Esophagus (tissue), 2 donors: ENCODE measurements at regions not wholly inside any gene's neighbourhood (a gene's known extent, or its start where the extent isn't known, plus 50 kb on each side); places are given as distances from the start of the nearest gene placed in this dataset.

ENCODE experiments used
- H3K27ac ChIP-seq, 2 donors: one replicate each; pipeline ENCODE4 v1.5.1; 2013; ENCODE audit warnings: low read depth in 2 of 2, mild to moderate bottlenecking in 2 of 2, inconsistent platforms in 1 of 2, low read length in 1 of 2, moderate library complexity in 1 of 2
- H3K27me3 ChIP-seq, 2 donors: one replicate each; pipeline ENCODE4 v1.6.1; 2013; ENCODE audit warnings: low read length in 2 of 2, control low read depth in 1 of 2, mild to moderate bottlenecking in 1 of 2; ENCODE audit not compliant: insufficient read depth in 2 of 2, control insufficient read depth in 1 of 2
- H3K36me3 ChIP-seq, 2 donors: one replicate each; pipeline ENCODE4 v1.6.1; 2013; ENCODE audit warnings: low read length in 1 of 2; ENCODE audit not compliant: control insufficient read depth in 2 of 2, insufficient read depth in 2 of 2
- H3K4me1 ChIP-seq, 2 donors: one replicate each; pipeline ENCODE4 v1.6.1; 2013; ENCODE audit warnings: low read length in 1 of 2; ENCODE audit not compliant: control insufficient read depth in 2 of 2, insufficient read depth in 2 of 2
- H3K4me3 ChIP-seq, 2 donors: one replicate each; pipeline ENCODE4 v1.5.1; 2013; ENCODE audit warnings: low read length in 2 of 2, mild to moderate bottlenecking in 2 of 2, low read depth in 1 of 2, moderate library complexity in 1 of 2
- H3K9me3 ChIP-seq, 2 donors: one replicate each; pipeline ENCODE4 v1.6.1; 2013; ENCODE audit warnings: mild to moderate bottlenecking in 2 of 2, low read depth in 1 of 2, low read length in 1 of 2, moderate library complexity in 1 of 2; ENCODE audit not compliant: control insufficient read depth in 2 of 2, insufficient read depth in 1 of 2
- WGBS, 2 donors: extraction: QIAGEN DNeasy Blood & Tissue Kit; methylation state at CpG; one replicate each; pipeline ENCODE4 v1.1.7; 2013; 5-methylcytosine and 5-hydroxymethylcytosine counted together
- donor health status: healthy with polysubstance abuse.
- donor health status: Bipolar disorder and iron deficiency.

DNA sequence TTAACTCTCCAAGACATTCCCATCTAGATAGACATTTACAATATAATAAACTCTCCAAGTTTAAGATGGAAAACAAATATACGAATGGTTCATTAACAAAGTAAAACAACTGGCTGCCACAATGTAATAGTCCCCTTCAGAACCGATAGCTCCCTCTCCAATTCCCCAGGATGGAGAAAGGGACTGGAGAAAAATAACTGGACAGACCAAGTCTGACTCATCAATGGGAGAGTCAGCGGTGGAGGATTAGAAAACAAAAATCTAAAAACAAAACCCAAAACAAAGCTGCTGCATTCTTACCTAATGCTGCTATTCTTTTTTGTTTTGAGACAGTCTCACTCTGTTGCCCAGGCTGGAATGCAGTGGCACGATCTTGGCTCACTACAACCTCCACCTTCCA, 468.1 kb downstream of the SHQ1 start:
- Histone ChIP-seq H3K4me1 (peaks cover 0 to 7% of the 10 kb centered on the region in 2 donors), H3K27me3 (no peaks in the 10 kb centered on the region), H3K4me3 (no peak overlapping the region), H3K36me3 (peaks cover 4 to 5% of the 10 kb centered on the region in 2 donors), H3K9me3 (no peaks in the 10 kb centered on the region), H3K27ac (no peak overlapping the region)
- 41 to 63% methylated on average over 4 of the region's 4 CpGs for WGBS, 2 donors

DNA sequence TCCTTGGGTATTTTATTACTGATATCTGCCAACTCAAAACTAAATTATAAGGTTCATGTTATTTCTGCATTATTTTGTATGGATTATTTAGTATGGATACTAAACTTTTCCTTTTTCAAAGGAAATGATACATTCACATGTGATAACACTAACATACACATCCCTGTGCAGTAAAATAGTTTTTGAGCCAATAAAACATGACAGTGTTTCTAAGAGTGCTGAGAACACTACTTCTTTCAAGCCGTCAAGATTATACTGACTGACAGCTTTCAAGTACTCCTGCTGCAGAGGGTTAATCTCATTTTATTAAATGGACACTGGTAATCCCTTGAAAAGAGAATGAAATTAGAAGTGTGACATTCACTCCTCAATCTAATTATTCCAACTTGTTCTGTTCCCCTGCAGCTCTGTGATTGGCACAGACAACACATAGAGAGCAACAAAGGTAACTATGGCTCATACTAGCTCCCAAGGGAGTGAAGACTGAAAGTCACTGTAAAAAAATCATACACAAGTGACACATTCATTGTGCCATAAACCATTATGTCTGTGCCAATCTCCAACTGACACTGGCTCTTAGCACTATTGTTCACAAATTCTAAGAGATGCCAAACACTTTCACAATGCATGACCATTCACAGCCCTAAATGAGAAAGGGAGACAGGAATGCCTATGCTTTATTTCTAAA, 468.6 kb downstream of the SHQ1 start:
- no peak overlapping the region for H3K27ac ChIP-seq
- peaks cover 0 to 7% of the 10 kb centered on the region in 2 donors for H3K4me1 ChIP-seq
- WGBS, 2 donors: 69 to 81% methylated on average over 1 of the region's 1 CpG
- no peaks in the 10 kb centered on the region for H3K27me3 ChIP-seq
- peaks cover 4 to 5% of the 10 kb centered on the region in 2 donors for H3K36me3 ChIP-seq
- H3K4me3 ChIP-seq: no peak overlapping the region
- no peaks in the 10 kb centered on the region for H3K9me3 ChIP-seq

DNA sequence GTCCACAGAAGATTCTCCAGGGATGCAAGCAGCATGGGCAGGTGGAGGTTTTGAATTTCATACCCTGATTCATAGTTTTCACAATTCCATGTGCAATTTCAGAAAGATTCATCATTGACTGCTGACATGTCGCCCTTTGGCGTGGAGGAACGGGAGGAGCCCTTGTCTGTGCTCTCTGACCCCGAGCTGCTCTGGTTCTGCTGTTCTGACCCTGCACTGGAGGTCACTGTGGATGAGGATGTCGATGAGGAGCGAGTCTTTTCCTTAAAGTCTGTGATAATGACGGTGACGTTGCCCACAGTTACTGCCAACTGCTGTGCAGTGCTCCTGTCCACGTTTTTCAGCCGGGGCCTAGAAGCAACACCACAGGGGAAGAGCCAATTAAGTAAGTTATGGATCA, 470.0 kb downstream of the SHQ1 start:
- WGBS, 2 donors: 85 to 92% methylated on average over 10 of the region's 10 CpGs
- no peaks in the 10 kb centered on the region for H3K9me3 ChIP-seq
- no peak overlapping the region for H3K4me3 ChIP-seq
- H3K36me3 ChIP-seq: peaks cover 4 to 5% of the 10 kb centered on the region in 2 donors
- H3K4me1 ChIP-seq: peaks cover 0 to 7% of the 10 kb centered on the region in 2 donors
- H3K27me3 ChIP-seq: no peaks in the 10 kb centered on the region
- no peak overlapping the region for H3K27ac ChIP-seq

DNA sequence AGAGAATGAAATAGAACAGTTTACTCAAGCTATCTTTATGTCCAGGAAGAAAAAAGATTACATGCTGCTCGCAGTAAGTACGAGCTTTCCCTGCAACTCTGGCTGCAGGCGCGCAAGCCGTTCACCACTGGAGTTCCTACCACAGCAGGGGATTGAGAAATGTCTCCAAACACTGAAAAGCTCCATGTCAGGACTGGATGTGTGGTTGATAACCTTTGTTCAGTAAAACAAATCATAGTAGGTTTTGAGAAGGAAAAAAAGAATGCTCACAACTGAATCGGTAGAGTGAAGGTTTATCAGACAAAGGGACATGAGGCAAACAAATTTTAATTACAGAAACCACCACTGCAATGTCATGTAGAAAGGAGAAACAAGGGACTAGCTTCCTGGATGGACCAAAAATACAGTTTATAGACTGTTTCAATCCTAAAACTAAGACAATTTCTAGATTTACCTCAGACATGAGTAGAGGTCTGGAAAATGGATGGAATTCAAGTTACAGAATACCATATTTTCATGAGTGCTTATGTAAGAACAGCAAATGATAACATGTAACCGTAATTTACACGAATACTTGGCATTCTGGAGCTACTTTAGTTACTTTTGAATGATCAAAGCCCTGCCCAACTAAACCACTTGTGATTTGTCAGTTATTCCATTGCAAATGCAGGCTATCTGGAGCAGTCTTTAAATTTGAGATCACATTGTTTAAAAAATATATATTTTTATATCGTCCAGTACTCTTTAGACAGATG, 471.1 kb downstream of the SHQ1 start:
- no peaks in the 10 kb centered on the region for H3K9me3 ChIP-seq
- H3K4me1 ChIP-seq: peaks cover 0 to 9% of the 10 kb centered on the region in 2 donors
- H3K27ac ChIP-seq: no peak overlapping the region
- H3K36me3 ChIP-seq: peaks cover 4 to 5% of the 10 kb centered on the region in 2 donors
- H3K4me3 ChIP-seq: no peak overlapping the region
- H3K27me3 ChIP-seq: no peaks in the 10 kb centered on the region
- 90% methylated on average over 9 of the region's 9 CpGs for WGBS, 2 donors

DNA sequence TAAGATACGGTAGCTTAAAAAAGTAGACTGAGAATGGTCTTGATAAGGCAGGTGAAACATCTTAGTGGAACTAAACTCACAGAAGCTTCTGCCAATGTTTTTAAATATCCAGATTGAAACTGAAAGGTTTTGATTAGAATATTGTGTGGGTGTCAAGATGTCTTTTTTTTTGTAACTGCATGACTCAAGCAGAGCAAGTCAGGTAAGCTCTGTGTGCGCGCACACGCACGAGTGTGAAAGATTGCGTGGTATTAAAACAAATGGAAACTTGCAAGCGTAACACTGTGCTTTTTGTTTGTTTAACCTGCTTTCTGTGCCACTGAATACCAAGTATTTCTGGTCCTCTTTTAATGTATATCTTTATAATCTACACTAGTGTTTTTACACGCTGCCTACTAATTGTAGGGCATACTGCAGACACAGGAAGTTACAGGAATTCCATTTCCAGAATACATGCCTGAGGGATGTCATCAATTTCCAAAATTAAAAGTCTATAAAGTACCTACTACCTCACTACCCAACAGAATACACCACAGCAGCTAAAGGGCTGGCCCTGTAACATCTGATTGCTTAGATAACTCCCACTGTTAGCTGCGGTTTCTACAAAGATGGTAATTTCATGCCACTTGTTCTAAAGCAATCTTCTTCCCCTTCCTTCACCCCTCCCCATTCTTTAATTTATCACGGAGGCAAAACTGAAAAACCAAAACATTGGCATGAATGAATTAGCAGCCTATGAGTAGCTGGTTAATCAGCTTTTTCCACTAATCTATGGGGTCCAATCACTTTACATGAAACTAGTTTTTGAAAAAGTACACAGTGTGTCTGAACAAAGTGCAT, 472.8 kb downstream of the SHQ1 start:
- no peaks in the 10 kb centered on the region for H3K9me3 ChIP-seq
- no peaks in the 10 kb centered on the region for H3K27me3 ChIP-seq
- H3K36me3 ChIP-seq: peaks cover 4 to 5% of the 10 kb centered on the region in 2 donors
- no peak overlapping the region for H3K27ac ChIP-seq
- 60 to 71% methylated on average over 10 of the region's 10 CpGs for WGBS, 2 donors
- H3K4me3 ChIP-seq: no peak overlapping the region
- H3K4me1 ChIP-seq: peaks cover 0 to 3% of the 10 kb centered on the region in 2 donors

DNA sequence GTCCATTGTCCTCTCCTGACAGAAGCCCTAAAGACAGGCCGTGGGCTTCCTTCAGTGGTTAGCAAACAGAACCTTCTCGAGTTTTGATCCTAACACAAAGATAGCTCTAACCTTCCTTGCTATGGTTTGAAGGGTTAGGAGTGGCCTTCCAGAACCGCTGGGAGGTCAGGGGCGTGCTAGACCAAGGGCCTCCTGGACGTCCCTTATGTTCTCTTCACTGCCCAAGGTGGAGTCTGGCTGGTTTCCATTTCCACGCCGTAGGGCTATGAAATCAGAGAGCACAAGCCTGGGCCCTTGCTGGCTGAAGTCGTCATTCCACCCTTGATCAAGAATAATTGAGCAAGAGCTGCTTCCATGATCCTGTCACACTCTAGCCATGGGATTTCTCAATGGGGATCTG, 475.1 kb downstream of the SHQ1 start:
- Histone ChIP-seq H3K27me3 (no peaks in the 10 kb centered on the region), H3K27ac (no peak overlapping the region), H3K4me1 (peaks cover 0 to 4% of the 10 kb centered on the region in 2 donors), H3K9me3 (no peaks in the 10 kb centered on the region), H3K36me3 (peaks cover 0 to 1% of the 10 kb centered on the region in 2 donors), H3K4me3 (no peak overlapping the region)
- WGBS, 2 donors: 91 to 95% methylated on average over 8 of the region's 8 CpGs

DNA sequence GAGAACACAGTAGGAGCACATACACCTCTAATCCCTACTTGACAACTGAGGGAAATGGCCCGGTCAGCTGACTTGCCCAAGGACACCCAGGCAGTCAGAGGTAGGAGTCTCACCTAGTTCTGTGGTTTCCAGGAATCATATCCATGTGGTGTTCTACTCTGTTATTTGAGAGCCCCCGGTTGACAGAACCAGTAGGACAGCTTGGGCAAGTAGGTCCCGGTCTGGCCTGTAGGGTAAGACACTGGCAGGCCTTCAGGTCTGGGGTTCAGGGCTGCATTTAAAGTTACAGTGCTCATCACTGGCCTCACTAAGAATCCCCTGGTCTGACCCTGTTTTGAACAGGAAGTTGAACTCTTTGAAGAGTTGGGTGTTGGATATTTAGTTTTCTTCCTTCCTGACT, 476.1 kb downstream of the SHQ1 start:
- Histone ChIP-seq H3K9me3 (no peaks in the 10 kb centered on the region), H3K27me3 (no peaks in the 10 kb centered on the region), H3K27ac (no peak overlapping the region), H3K4me1 (peaks cover 0 to 4% of the 10 kb centered on the region in 2 donors), H3K4me3 (no peak overlapping the region), H3K36me3 (no peaks in the 10 kb centered on the region)
- 67 to 68% methylated on average over 3 of the region's 3 CpGs for WGBS, 2 donors

DNA sequence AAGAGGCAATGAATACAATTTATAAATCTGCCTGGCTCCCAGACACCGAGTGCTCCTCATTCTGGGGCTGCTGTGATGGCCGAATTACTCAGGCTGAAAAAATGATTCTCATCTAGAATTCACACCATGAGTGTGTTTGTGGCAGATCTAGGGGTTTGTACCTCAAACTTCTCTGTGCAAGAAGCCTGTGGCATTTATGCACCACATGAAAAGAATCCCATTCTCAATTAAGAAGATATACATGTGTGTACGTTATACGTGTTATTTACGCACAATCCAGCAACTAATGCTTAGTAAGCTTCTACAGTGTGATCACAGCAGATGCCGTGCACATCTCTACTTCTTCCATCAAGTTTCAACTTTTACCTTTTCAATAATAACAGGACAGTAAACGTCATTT, 476.8 kb downstream of the SHQ1 start:
- Histone ChIP-seq H3K9me3 (no peaks in the 10 kb centered on the region), H3K27ac (no peak overlapping the region), H3K27me3 (no peaks in the 10 kb centered on the region), H3K4me1 (peaks cover 0 to 4% of the 10 kb centered on the region in 2 donors), H3K4me3 (no peak overlapping the region), H3K36me3 (no peaks in the 10 kb centered on the region)
- 86 to 90% methylated on average over 7 of the region's 7 CpGs for WGBS, 2 donors

DNA sequence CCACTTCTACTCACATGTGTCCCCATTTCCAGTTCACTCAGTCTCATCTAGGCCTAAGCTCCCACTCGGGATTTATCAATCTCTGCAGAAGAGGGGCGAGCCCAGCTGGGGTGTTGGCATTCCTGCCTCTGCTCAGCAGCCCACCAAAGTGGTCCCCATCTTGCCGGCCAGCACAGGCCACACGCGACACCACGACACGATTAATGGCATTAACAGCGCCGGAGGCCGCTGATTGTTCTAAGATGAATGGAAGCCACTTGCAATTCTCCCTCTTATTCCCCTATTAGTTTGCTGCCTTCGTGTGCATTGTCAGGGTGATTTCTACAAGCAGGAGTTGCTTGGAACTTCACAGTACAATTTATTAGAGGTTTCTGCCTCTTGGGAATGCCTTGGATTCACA, 477.3 kb downstream of the SHQ1 start:
- WGBS, 2 donors: 86 to 87% methylated on average over 11 of the region's 11 CpGs
- Histone ChIP-seq H3K36me3 (no peaks in the 10 kb centered on the region), H3K27me3 (no peaks in the 10 kb centered on the region)

More for the DNA sequence above, 477.3 kb downstream of the SHQ1 start:
- Histone ChIP-seq H3K4me1 (peaks cover 0 to 4% of the 10 kb centered on the region in 2 donors), H3K27ac (no peak overlapping the region), H3K9me3 (no peaks in the 10 kb centered on the region), H3K4me3 (no peak overlapping the region)
